Breast epithelium (tissue), 4 donors: ENCODE measurements at regions not wholly inside any gene's neighbourhood (a gene's known extent, or its start where the extent isn't known, plus 50 kb on each side); places are given as distances from the start of the nearest gene placed in this dataset.

ENCODE experiments used
- DNase-seq, 2 donors: peaks; one replicate each; pipeline ENCODE4 v3.0.0-alpha.2; 2019; ENCODE audit warnings: low spot score in 2 of 2
- H3K27ac ChIP-seq, 2 donors: fragments of 200-600 bp; sonication (generic) in 1 of 2; one replicate each; pipeline ENCODE4 v1.5.1; 2016 to 2019; ENCODE audit warnings: mild to moderate bottlenecking in 1 of 2
- H3K27me3 ChIP-seq, 2 donors: fragments of 200-600 bp; sonication (generic) in 1 of 2; one replicate each; pipeline versions ENCODE4 v1.5.1 to v1.6.0; 2017 to 2019; ENCODE audit warnings: control low read depth in 1 of 2, mild to moderate bottlenecking in 1 of 2
- H3K36me3 ChIP-seq: fragments of 200-600 bp; one replicate; pipeline ENCODE4 v1.5.1; 2019
- H3K4me1 ChIP-seq, 2 donors: fragments of 200-600 bp; sonication (generic); one replicate each; pipeline ENCODE4 v1.5.1; 2016 to 2019; ENCODE audit warnings: control low read depth in 1 of 2
- H3K4me3 ChIP-seq, 3 donors: fragments of 200-600 bp; sonication (generic); 1 replicate in 2 of 3; 2 replicates in 1 of 3; pipeline ENCODE4 v1.5.1; 2016 to 2019; ENCODE audit warnings: mild to moderate bottlenecking in 3 of 3, moderate library complexity in 2 of 3
- H3K9me3 ChIP-seq, 2 donors: fragments of 200-600 bp; sonication (generic) in 1 of 2; one replicate each; pipeline ENCODE4 v1.5.1; 2016 to 2019; ENCODE audit warnings: control low read depth in 1 of 2
- POLR2A ChIP-seq: fragments of 450-650 bp; IDR thresholded peaks from one replicate; pipeline ENCODE4 v1.6.1; 2016; ENCODE audit warnings: antibody characterized with exemption, mild to moderate bottlenecking, moderate library complexity
- POLR2AphosphoS5 ChIP-seq, 3 donors: sonication (generic); formaldehyde crosslinking; IDR thresholded peaks; one replicate each; pipeline ENCODE4 v1.6.1; 2017; ENCODE audit warnings: antibody characterized with exemption in 3 of 3
- intact Hi-C: fragments of 100-400 bp; cut with DNase I; formaldehyde crosslinking; loops from one replicate; pipeline ENCODE4 v1.15.1; 2023; ENCODE audit warnings: low total_unique reads
- TF ChIP-seq, protein P1 (sequence below), 3 donors: fragments of 450-650 bp; IDR thresholded peaks; one replicate each; pipeline ENCODE4 v1.5.1; 2016 to 2017; ENCODE audit warnings: antibody characterized with exemption in 3 of 3, mild to moderate bottlenecking in 3 of 3, moderate library complexity in 3 of 3

DNA sequence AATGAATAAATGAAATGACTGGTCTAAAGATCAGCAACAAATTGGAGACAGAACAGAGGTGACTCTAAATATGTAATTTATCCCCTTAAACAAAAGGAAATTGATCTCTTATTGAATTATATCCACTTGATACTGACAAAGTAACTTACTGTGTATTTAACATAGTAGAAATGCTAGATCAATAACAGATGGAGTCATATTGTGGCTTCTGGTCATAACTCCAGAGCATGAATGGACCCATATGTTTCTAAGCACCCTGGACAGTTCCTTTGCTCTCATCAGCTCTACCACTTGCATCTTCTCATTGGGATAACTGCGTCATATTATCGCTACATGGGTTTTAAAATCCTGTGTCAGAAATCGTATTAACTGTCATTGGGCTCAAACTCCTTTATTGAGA, 222.3 kb downstream of the ETS1 start:
- H3K36me3 ChIP-seq: no peaks in the 10 kb centered on the region
- no peaks in the 10 kb centered on the region for H3K9me3 ChIP-seq
- H3K4me1 ChIP-seq: no peaks in the 10 kb centered on the region
- no peaks in the 10 kb centered on the region for H3K27me3 ChIP-seq
- no peak overlapping the region for H3K4me3 ChIP-seq
- intact Hi-C loops: no loop called here
- TF ChIP-seq POLR2A (no peak), POLR2AphosphoS5 (IDR thresholded peaks at IDR 0.05) (no peak)
- TF ChIP-seq, protein P1, sequence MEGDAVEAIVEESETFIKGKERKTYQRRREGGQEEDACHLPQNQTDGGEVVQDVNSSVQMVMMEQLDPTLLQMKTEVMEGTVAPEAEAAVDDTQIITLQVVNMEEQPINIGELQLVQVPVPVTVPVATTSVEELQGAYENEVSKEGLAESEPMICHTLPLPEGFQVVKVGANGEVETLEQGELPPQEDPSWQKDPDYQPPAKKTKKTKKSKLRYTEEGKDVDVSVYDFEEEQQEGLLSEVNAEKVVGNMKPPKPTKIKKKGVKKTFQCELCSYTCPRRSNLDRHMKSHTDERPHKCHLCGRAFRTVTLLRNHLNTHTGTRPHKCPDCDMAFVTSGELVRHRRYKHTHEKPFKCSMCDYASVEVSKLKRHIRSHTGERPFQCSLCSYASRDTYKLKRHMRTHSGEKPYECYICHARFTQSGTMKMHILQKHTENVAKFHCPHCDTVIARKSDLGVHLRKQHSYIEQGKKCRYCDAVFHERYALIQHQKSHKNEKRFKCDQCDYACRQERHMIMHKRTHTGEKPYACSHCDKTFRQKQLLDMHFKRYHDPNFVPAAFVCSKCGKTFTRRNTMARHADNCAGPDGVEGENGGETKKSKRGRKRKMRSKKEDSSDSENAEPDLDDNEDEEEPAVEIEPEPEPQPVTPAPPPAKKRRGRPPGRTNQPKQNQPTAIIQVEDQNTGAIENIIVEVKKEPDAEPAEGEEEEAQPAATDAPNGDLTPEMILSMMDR (IDR thresholded peaks at IDR 0.05): no peak
- H3K27ac ChIP-seq: no peak overlapping the region
- no peak for DNase-seq

DNA sequence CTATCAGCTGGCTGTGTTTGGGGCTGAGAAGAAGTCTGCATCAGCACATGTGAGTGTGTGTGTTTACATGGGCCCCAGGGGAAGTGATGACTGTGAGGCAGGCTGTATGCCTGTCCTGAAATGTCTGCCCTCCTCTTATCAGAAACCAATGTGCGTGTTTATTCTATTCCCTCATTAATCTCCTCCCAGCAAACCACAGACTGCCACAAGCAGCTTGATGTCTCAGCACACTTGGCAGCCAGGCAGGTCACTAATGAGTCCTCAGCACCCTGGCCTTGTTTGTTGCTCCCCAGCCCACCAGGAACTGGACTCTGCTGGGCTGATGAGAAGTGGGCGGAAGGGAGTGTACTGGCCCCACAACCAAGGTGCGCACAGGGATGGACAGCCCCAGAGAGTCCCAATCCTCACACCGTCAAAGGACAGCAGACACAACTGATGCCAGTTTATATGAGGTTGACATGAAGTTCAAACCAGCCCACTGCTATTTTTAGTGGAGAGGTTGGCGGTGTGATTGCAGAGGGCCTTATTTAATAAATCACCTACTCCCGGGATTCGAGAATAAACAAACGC, 225.8 kb downstream of the ETS1 start:
- H3K4me1 ChIP-seq: no peaks in the 10 kb centered on the region

DNA sequence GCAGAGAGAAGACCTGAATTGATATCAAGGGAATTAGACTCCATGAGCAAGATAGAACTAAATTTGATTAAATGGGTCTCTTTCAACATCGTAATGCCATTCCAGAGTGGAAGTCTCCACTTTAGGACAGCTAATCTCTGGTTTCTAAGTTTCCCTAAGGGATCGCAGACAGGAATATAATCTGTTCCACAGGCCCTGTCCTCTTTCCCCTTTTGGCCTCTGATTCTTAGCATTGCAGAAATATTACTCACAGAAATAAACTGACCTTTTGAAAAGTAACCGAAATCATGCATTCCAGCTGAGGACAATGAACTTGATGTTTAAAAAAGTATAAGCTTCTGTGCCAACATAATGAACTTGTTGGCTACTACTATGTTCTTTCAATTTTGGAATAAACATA, 227.8 kb downstream of the ETS1 start:
- intact Hi-C loops: no loop called here
- TF ChIP-seq POLR2AphosphoS5 (IDR thresholded peaks at IDR 0.05): no peak
- TF ChIP-seq, protein P1 (IDR thresholded peaks at IDR 0.05): no peak
- TF ChIP-seq POLR2A: no peak
- no peaks in the 10 kb centered on the region for H3K36me3 ChIP-seq

More for the DNA sequence above, 225.8 kb downstream of the ETS1 start:
- H3K27ac ChIP-seq: no peak overlapping the region
- no peak for DNase-seq
- H3K9me3 ChIP-seq: no peaks in the 10 kb centered on the region
- intact Hi-C loops: no loop called here
- TF ChIP-seq POLR2A: no peak
- no peak for TF ChIP-seq POLR2AphosphoS5 (IDR thresholded peaks at IDR 0.05)
- TF ChIP-seq, protein P1 (IDR thresholded peaks at IDR 0.05): no peak
- H3K4me3 ChIP-seq: no peak overlapping the region
- no peaks in the 10 kb centered on the region for H3K36me3 ChIP-seq
- H3K27me3 ChIP-seq: no peaks in the 10 kb centered on the region

DNA sequence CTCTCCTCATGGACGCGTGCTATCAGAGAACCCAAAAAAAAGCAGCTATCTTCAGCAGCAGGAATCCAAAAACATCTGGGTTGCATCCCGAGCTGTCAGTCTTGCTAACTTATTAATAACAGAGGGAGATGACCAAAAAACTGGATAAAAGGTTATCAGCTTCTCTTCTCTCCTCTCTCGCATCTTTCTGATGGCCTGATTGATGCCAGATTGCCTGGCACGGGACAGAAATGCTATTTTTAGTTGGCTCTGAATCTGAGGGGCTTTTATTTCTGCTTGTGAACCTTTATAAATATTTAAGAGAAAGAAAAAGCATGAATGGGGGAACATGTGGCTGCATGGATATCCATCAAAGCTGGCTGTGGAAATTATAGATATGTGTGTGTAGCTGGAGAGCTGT, 230.3 kb downstream of the ETS1 start:
- intact Hi-C loops: no loop called here
- TF ChIP-seq, protein P1 (IDR thresholded peaks at IDR 0.05): no peak
- TF ChIP-seq POLR2A (no peak), POLR2AphosphoS5 (IDR thresholded peaks at IDR 0.05) (no peak)
- Histone ChIP-seq H3K36me3 (no peaks in the 10 kb centered on the region), H3K27ac (no peak overlapping the region), H3K4me3 (no peak overlapping the region), H3K9me3 (no peaks in the 10 kb centered on the region), H3K27me3 (no peaks in the 10 kb centered on the region), H3K4me1 (no peaks in the 10 kb centered on the region)
- no peak for DNase-seq

More for the DNA sequence above, 227.8 kb downstream of the ETS1 start:
- no peak for DNase-seq
- Histone ChIP-seq H3K4me3 (no peak overlapping the region), H3K27me3 (no peaks in the 10 kb centered on the region), H3K27ac (no peak overlapping the region), H3K4me1 (no peaks in the 10 kb centered on the region), H3K9me3 (no peaks in the 10 kb centered on the region)

DNA sequence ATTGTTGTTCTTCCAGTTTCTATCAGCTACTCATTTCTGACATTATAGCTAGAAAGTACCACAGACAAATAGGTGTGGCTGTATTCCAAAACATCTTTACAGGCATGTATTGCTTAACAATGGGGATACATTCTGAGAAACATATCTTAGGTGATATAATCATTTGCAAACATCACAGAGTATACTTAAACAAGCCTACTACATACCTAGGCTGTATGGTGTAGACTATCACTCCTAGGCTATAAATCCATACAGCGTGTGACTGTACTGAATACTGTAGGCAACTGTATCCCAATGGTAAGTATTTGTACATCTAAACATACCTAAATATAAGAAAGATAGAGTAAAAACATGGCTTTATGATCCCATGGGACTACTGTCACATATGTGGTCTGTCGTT, 231.8 kb downstream of the ETS1 start:
- Histone ChIP-seq H3K27me3 (no peaks in the 10 kb centered on the region), H3K9me3 (no peaks in the 10 kb centered on the region), H3K27ac (no peak overlapping the region), H3K36me3 (no peaks in the 10 kb centered on the region), H3K4me1 (no peaks in the 10 kb centered on the region), H3K4me3 (no peak overlapping the region)
- DNase-seq: no peak
- TF ChIP-seq, protein P1 (IDR thresholded peaks at IDR 0.05): no peak
- intact Hi-C loops: no loop called here
